ENCODE measurements at regions not wholly inside any gene's neighbourhood (a gene's known extent, or its start where the extent isn't known, plus 50 kb on each side); places are given as distances from the start of the nearest gene placed in this dataset.

GRCh38 chr6:217048-217659 lies 75.1 kb upstream of the DUSP22 start:
- TF ChIP-seq CTCF (conservative IDR thresholded peaks at IDR 0.05) (peak; percentile 45), EZH2 (IDR thresholded peaks at IDR 0.05; ENCODE audit: low read depth) (no peak)

Measured in PC-9 (cell line).